Brain microvascular endothelial cell (primary cell): ENCODE measurements at regions not wholly inside any gene's neighbourhood (a gene's known extent, or its start where the extent isn't known, plus 50 kb on each side); places are given as distances from the start of the nearest gene placed in this dataset.

Source experiments
- DNase-seq: peaks from one replicate; pipeline ENCODE4 v3.0.0-alpha.2; 2020
- H3K27ac ChIP-seq: fragments of 250-450 bp; sonication (Bioruptor Pico); 2 replicates; pipeline ENCODE4 v1.5.1; 2020; ENCODE audit warnings: mild to moderate bottlenecking, moderate library complexity
- H3K27me3 ChIP-seq: fragments of 250-450 bp; sonication (Bioruptor Pico); replicated peaks from 2 replicates; pipeline ENCODE4 v1.5.1; 2020; ENCODE audit warnings: mild to moderate bottlenecking
- H3K36me3 ChIP-seq: fragments of 250-450 bp; sonication (Bioruptor Pico); replicated peaks from 2 replicates; pipeline ENCODE4 v1.5.1; 2020; ENCODE audit warnings: mild to moderate bottlenecking
- H3K4me3 ChIP-seq: 2 replicates; pipeline ENCODE4 v1.5.1; 2011; ENCODE audit warnings: low read depth, mild to moderate bottlenecking, control low read depth, low read length, moderate library complexity
- CTCF ChIP-seq: IDR thresholded peaks from 2 replicates; pipeline ENCODE4 v1.5.1; 2011; ENCODE audit warnings: low read depth, mild to moderate bottlenecking, moderate library complexity, low read length, control low read depth, inconsistent platforms; ENCODE audit errors: missing control alignments
- in situ Hi-C: cut with HindIII; loops from 2 replicates; pipeline ENCODE4 v1.10.0; 2017; ENCODE audit warnings: low sequenced_read_pairs, low pct_ligation_motif_present

- no peak overlapping the region for H3K27ac ChIP-seq
- in situ Hi-C loops = no loop called here
- no peak for TF ChIP-seq CTCF
- no peaks in the 10 kb centered on the region for H3K27me3 ChIP-seq
- no peaks in the 10 kb centered on the region for H3K36me3 ChIP-seq
- no peak overlapping the region for H3K4me3 ChIP-seq
- DNase-seq = peak; percentile 68
Observed at GRCh38 chr7:12741951-12742575, 54.6 kb downstream of the ARL4A start.

GRCh38 chr7:12746211-12746610, 58.8 kb downstream of the ARL4A start:
- H3K27ac ChIP-seq = no peak overlapping the region
- no peaks in the 10 kb centered on the region for H3K27me3 ChIP-seq
- DNase-seq = no peak
- TF ChIP-seq CTCF = no peak
- in situ Hi-C loops = no loop called here
- H3K36me3 ChIP-seq = no peaks in the 10 kb centered on the region
- no peak overlapping the region for H3K4me3 ChIP-seq

GRCh38 chr7:12747687-12748306, 60.4 kb downstream of the ARL4A start:
- no peak overlapping the region for H3K27ac ChIP-seq
- no peak for DNase-seq
- H3K4me3 ChIP-seq = no peak overlapping the region
- in situ Hi-C loops = no loop called here
- H3K36me3 ChIP-seq = no peaks in the 10 kb centered on the region
- no peak for TF ChIP-seq CTCF
- no peaks in the 10 kb centered on the region for H3K27me3 ChIP-seq

- Histone ChIP-seq H3K4me3 (no peak overlapping the region), H3K36me3 (no peaks in the 10 kb centered on the region), H3K27ac (no peak overlapping the region), H3K27me3 (no peaks in the 10 kb centered on the region)
- in situ Hi-C loops = no loop called here
- no peak for TF ChIP-seq CTCF
- DNase-seq = no peak
Observed at GRCh38 chr7:12749069-12749468, 61.6 kb downstream of the ARL4A start.

- no peak for DNase-seq
- no peak overlapping the region for H3K4me3 ChIP-seq
- H3K36me3 ChIP-seq = no peaks in the 10 kb centered on the region
- no peaks in the 10 kb centered on the region for H3K27me3 ChIP-seq
- no peak overlapping the region for H3K27ac ChIP-seq
- TF ChIP-seq CTCF = no peak
- in situ Hi-C loops = no loop called here
Observed at GRCh38 chr7:12749746-12750145, 62.3 kb downstream of the ARL4A start.

GRCh38 chr7:12751764-12752163, 64.3 kb downstream of the ARL4A start:
- H3K4me3 ChIP-seq = no peak overlapping the region
- in situ Hi-C loops = no loop called here
- H3K27ac ChIP-seq = no peak overlapping the region

More at GRCh38 chr7:12751764-12752163, 64.3 kb downstream of the ARL4A start:
- Histone ChIP-seq H3K36me3 (no peaks in the 10 kb centered on the region), H3K27me3 (no peaks in the 10 kb centered on the region)
- DNase-seq = no peak
- no peak for TF ChIP-seq CTCF
